ENCODE measurements at regions not wholly inside any gene's neighbourhood (a gene's known extent, or its start where the extent isn't known, plus 50 kb on each side); places are given as distances from the start of the nearest gene placed in this dataset.

DNA sequence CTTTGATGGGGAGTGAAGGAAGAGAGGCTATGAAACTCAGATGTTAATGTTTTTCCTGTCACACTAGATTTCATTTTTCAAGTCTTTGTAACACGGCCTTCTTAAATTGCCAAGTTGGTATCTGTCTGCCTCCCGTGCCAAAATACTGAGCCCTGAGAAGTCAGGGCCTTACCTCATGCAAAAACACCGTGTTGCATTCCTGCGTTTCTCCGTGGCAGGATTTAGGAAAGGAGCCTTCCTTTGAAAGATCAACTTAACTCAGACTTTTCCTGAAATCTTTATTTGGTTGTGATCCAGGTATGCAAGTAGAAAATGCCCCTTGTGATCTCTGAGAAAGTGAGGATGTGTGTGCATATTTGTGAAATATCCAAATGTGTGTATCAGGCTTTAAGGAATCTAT, 1291.0 kb upstream of the SLC10A2 start:
- CTCF ChIA-PET, result no interaction called here

GRCh38 chr13:104355041-104355670, 1288.9 kb upstream of the SLC10A2 start:
- ChIA-PET POLR2A (no interaction called here), CTCF (no interaction called here)
- TF ChIP-seq, protein P1, sequence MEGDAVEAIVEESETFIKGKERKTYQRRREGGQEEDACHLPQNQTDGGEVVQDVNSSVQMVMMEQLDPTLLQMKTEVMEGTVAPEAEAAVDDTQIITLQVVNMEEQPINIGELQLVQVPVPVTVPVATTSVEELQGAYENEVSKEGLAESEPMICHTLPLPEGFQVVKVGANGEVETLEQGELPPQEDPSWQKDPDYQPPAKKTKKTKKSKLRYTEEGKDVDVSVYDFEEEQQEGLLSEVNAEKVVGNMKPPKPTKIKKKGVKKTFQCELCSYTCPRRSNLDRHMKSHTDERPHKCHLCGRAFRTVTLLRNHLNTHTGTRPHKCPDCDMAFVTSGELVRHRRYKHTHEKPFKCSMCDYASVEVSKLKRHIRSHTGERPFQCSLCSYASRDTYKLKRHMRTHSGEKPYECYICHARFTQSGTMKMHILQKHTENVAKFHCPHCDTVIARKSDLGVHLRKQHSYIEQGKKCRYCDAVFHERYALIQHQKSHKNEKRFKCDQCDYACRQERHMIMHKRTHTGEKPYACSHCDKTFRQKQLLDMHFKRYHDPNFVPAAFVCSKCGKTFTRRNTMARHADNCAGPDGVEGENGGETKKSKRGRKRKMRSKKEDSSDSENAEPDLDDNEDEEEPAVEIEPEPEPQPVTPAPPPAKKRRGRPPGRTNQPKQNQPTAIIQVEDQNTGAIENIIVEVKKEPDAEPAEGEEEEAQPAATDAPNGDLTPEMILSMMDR (IDR thresholded peaks at IDR 0.05; ENCODE audit: control extremely low read depth, extremely low read depth, low read depth, missing control alignments), result no peak
- no peak for DNase-seq (ENCODE audit: extremely low spot score)

More for the DNA sequence above, 1291.0 kb upstream of the SLC10A2 start:
- DNase-seq (ENCODE audit: extremely low spot score), result no peak
- TF ChIP-seq, protein P1 (IDR thresholded peaks at IDR 0.05; ENCODE audit: control extremely low read depth, extremely low read depth, low read depth, missing control alignments), result no peak
- POLR2A ChIA-PET, result no interaction called here

- no peak for DNase-seq (ENCODE audit: extremely low spot score)
- TF ChIP-seq, protein P1 (IDR thresholded peaks at IDR 0.05; ENCODE audit: control extremely low read depth, extremely low read depth, low read depth, missing control alignments), result no peak
- ChIA-PET CTCF (no interaction called here), POLR2A (no interaction called here)
Observed at GRCh38 chr13:104327211-104327610, 1261.0 kb upstream of the SLC10A2 start.

DNA sequence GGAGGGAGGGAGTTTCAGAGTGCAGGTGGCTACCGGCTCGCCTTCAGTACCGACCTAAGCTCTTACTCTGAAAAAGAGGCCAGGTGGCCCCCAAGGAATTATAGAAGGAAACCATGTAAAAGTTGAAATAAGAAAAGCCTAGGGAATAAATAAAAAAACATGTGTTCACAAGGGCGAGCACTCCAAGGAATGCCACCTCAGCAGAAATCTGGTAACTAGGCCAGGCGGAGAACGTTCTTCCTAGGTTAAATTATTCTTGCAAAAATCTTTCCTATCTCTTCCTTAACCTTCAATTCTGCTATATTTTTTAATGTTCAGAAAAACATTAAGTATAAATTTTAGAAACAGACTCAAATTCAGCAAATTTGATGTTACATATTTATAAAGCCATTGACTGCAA, 1260.3 kb upstream of the SLC10A2 start:
- POLR2A ChIA-PET, result no interaction called here
- TF ChIP-seq, protein P1 (IDR thresholded peaks at IDR 0.05; ENCODE audit: control extremely low read depth, extremely low read depth, low read depth, missing control alignments), result no peak
- CTCF ChIA-PET, result no interaction called here
- no peak for DNase-seq (ENCODE audit: extremely low spot score)

DNA sequence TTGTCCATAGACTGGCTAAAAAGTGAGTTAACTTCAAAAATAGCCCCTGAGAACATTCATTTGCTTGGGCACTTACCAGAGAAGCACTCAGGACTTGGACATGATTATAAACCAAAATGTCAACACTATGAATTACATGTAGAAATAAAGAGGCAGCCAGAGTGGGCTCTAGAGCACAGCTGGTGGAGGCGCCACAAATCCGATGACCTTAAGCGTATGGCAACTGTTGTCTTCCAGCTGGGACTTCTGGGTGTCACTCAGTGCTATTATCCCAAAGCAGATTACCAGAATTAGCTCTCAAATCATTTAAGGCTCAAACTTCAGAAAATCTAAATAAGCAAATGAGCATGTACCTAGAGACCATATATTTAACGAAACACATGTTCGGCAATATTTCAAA, 1255.5 kb upstream of the SLC10A2 start:
- TF ChIP-seq, protein P1 (IDR thresholded peaks at IDR 0.05; ENCODE audit: control extremely low read depth, extremely low read depth, low read depth, missing control alignments), result no peak
- ChIA-PET CTCF (interaction anchor here (1.5 to 1.7 kb wide), 2 partner anchors 18 to 26 kb away, joined by 3 to 5 read pairs; no protein-coding TSS in a partner anchor), POLR2A (no interaction called here)
- no peak for DNase-seq (ENCODE audit: extremely low spot score)

- TF ChIP-seq, protein P1 (IDR thresholded peaks at IDR 0.05; ENCODE audit: control extremely low read depth, extremely low read depth, low read depth, missing control alignments), result no peak
- no peak for DNase-seq (ENCODE audit: extremely low spot score)
- ChIA-PET POLR2A (no interaction called here), CTCF (no interaction called here)
Observed at GRCh38 chr13:104320446-104320845, 1254.2 kb upstream of the SLC10A2 start.
